ENCODE measurements at regions not wholly inside any gene's neighbourhood (a gene's known extent, or its start where the extent isn't known, plus 50 kb on each side); places are given as distances from the start of the nearest gene placed in this dataset.
"Not testable (repeated sequence)": the region's sequence is repeated elsewhere in the genome, so short reads cannot be mapped to it uniquely, and the experiment has no call there.

DNA sequence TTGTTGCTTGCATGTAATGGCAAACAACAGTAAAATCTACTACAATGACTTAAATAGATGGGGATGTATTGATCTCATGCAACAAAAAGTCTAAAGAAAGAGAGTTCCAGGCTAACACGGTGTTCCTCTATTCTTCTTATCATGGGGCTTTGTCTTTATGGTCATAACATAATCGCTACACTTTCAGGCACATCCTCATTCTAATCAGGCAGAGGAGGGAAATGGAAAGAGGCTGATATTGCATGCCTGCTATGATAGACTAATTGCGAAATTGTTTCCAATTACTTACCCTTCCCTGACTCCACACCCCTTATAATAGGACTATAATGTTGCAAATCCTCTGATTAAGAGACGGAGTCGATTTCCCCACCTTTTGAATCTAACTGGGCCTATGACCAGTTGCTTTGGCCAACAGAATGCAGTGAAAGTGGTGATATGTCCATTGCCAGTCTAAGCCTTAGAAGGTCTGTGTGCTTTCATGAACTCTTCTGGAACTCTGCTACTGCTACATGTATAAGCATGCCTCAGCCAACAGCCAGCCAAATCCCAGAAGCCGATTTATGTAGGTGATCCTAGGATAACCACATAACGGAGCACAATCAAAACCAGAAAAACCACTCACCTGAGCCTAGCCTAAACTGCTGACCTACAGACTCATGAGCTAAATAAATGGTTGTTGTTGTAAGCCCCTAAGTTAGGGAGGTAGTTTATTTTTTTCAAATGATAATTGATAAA, 180.3 kb upstream of the TACR1 start:
- DNase-seq: no peak

DNA sequence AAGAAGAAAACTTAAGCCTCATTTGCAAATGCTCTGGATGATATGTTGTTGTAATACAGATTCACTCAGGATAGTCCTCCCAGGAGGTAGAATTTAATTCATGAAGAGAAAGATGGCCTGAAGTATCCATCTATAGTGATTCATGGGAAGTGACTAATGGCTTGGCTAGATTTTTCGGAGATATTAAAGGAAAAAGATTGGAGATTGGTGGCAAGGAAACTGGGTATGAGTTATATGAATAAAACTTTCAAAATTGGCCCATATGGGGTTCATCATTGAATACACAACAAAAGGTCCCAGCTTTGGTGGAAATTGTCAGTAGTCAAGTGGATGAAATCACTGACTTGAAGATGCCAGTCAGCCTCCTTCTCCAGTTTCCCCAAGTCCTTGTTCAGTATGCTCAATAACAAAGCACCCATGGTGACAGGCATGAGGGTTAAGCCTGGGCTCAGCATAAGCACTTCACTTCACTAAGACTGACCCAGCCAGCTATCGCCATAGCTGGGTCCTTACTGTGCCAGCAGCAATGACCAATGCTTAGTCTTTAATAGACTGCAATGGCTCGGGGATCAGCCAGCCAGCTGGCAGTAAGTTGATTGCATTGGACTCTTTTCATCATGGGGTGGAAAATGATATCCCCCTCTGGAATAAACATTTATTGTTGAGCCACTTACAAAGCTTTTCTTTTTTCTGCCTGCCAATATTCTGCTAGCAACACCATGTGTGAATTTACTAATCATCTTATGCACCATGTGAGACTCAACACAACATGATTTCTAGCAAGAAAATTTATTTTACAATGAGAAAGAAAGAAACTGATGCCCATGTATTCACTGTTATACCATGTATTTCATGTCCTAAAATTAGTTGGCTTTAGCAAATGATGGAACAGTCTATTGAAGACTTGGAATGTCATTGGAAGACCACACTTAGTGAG, 176.6 kb upstream of the TACR1 start:
- DNase-seq: no peak

DNA sequence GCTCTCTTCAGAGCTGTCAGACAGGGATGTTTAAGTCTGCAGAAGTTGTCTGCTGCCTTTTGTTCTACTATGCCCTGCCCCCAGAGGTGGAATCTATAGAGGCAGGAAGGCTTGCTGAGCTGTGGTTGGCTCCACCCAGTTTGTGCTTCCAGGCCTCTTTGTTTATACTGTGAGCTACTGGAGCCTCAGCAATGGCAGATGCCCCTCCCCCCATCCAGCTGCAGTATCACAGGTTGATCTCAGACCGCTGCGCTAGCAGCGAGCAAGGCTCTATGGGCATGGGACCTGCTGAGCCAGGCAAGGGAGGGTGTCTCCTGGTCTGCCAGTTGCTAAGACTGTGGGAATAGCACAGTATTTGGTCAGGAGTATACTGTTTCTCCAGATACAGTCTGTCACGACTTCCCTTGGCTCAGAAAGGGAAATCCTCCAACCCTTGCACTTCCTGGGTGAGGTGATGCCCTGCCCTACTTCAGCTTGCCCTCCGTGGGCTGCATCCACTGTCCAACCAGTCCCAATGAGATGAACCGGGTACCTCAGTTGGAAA, 175.2 kb upstream of the TACR1 start:
- not testable (repeated sequence) for DNase-seq

DNA sequence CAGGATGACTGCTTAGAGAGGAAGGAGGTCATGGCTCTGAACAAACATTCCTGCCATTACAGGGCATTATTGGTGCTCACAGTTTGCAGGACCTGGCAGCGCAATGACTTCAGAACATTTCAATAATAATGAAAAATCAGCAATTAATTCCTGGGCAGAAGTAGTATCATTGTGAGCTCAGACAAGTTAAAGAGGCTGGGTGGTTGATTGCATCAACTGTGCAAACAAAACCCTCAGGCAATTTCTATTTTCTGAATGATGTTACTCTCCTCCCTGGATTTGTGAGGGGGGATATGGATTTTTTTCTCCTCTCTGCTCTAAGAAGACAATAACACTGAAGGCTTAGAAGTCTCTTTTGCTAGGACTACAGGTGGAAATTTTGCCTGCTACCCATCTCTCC, 168.1 kb upstream of the TACR1 start:
- DNase-seq: no peak

DNA sequence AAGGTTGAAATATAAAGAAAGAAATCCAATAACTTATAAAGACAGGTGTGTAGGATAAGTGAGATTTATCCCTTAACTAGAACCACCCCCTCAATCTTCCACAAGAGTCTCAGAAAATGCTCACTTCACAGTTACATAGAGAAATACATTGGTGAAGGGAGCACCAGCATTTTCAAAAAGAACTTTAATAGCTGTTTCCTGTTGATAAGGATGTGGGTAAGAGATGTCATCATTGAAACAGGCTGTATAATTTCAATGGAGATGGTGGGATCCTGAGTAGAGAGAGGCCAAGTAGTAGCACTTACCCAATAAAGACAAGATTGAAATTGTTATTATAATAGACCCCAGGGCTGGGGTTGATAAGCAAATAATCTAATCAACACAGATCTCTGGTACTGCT, 162.2 kb upstream of the TACR1 start:
- DNase-seq: no peak

DNA sequence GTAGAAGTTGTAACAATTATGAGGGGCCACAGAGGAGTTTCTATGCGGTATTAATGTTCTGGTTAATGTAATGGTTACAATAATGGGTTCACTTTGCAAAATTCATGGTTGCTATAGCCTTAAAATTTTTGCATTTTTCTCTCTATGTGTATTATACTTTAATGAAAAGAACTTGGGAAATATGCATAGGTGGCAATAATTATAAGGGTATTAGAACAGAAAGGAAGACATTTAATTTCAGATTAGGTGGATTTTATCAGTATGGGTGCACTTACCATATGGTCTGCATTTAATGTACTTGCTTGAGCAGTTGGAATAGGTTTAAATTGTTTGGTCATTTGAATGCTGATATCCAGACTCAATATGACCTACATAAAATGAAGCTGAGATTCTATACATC, 161.6 kb upstream of the TACR1 start:
- no peak for DNase-seq

DNA sequence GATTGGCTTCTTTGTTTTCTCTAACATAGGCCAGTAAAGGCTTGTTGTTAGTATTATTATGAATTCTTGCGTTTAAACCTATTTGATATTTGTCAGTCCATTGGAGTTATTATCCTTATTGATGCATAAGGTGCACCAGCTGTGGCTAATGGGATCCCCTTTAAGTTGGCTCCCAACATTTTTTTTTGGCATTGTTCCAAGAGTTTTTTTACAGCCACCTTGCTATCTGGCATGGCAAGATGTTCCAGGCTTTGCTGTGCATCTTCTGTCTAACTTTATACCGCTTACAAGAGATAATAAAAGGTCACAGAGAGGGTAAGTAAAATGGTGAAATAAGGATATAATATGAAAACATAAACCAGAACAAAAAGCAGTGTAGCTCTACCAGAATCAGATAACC, 157.5 kb upstream of the TACR1 start:
- DNase-seq: no peak

DNA sequence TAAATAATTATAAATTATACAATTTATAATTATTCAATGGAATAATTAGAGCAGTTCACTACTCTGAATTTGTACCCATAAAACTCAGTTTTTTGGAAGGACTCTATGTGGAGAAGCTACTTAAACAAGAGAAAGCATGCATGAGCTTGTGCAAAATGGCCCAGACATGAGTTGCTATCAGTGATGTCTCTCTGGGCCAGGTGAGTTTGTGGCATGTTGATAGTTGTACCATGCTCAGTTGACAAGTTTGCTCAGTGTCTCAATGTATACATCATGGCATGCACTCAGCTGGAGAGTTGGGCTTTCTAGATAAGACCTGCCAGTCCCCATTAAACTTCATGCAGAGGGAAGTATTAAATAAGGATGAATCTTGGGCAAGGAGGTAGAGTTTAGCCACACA, 153.8 kb upstream of the TACR1 start:
- no peak for DNase-seq

DNA sequence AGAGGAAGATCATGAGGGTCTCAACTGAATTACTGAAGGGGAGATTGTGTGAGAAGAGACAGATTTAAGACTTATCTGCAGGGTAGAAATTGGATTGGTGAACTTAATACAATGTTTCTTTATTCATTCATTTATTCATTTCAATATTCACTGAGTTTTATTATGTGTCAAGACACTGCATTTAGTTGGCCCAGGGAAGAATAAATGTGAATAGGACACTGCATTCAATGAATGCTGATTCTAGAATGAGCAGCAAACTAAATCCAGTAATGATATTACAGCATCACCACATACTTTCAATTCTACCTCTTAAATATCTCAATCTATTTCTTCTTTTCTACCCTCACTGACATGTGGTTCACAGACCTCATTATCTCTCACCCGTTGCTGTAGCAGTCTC, 149.0 kb upstream of the TACR1 start:
- no peak for DNase-seq

DNA sequence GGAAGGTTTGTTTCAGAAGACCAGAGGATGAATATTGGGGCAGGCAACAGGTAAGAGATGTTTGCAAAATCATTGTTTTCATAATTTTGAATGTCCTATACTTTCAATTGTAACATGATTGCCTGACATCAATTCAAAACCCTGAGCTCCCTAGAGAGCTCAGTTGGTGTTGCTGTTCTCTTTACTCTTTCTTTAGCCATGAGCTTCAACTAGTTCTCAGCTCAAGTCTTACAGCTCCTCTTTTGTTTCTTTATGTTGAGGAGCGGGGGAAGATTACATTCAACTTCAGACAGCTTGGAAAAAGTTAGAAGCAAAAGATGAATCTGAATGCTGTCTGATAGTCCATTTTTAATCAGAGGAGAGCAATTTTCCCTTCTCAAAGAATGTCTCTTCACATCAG, 144.8 kb upstream of the TACR1 start:
- no peak for DNase-seq

DNA sequence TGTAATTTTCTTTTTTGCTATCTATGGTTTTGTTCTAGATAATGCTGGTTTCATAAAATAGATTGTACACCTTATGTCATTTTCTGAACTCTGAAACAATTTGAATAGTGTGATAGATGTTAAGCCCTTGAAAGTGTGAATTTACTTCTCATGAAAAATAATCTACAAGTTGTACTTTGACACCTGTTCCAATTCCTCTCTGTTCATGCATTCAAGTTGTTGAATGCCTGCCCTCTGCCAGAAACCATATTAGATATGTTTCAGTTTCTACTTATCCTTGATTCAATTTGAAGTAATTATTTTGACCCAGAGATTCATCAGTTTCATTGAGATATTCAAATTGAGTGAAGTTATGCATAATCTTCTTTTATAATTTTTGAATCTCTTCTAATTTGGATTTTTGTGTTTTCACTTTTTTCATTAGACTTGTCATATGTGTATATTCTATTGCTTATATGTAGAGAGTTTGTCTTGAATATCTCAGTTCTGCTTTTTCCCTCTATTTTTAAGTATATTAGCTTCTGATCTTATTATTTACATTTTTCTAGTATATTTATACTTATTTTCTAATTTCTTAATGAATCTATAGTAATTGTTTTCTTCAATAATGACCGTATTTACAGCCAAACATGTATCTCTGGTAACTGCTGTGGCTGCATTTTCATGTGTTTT, 143.3 kb upstream of the TACR1 start:
- DNase-seq: no peak

DNA sequence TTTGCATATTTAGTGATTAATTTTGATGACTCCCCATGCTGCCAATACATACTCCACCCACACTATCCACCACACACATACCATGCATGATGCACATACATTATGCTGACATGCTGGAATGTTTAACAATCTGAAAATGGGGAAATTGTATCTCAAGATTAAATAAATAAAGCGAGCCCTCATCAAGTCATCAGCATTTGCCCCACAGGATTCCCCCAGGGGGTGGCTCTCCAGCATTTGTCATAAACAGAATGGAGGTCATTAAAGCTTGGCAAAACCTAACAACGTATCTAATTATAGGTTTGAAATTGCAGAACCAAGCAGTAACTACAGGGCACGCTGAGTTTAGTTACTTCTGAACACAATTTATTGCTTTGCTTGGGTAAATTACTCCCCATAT, 141.2 kb upstream of the TACR1 start:
- DNase-seq: no peak

DNA sequence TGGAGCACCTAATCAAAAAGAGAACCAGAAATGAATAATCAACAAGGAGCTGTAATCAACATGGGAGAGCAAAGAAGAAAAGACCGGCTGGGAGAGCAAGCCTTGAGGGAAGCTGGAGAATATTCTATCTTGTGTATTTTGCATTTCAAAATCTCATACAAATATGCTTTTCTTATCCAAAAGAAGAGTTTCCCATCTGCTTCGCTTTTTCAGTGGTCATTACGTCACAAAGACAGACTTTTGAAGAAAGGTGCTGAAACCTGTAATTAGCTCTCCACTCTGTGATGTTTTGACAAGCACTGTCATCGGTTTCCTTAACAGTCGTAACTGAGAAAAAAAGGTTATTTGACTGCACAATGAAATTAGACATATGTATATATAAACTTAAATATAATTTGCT, 139.1 kb upstream of the TACR1 start:
- no peak for DNase-seq

DNA sequence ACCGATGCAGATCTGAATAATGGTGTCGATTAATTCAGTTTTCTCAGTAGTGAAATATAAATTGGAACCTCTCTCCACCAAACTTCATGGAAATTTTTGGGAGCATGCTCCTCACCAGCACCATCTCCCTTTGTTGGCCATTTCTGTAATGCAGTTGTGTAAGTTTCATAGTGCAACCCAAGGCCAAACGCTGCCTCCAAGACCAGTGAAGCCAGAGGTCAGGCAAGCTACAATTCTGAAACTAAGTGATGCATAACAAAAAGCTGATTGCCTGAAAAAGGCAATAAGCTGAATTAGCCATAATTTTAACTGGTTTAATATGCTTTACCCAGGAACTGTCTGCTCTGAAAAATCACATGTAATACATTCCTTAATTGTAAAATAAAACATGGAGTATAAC, 138.3 kb upstream of the TACR1 start:
- no peak for DNase-seq

DNA sequence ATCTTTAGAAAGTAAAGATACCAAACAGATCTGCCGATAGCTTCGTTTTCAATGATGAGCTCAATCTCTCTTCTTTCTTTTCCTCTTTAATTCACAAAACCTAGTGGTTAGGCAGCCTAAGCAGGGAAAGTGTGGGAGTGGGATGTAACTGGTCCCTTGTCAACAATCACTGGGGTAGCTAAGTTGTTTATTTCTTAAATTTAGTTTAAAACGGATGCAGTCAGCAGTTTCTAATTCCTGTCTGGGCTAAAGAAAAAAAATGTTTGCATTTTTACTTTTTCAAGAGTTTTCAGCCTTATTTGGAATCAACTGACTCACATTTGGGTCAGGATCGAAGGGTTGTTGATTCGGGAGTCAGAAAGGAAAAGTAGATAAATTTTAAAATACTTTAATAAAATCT, 137.7 kb upstream of the TACR1 start:
- DNase-seq: no peak

DNA sequence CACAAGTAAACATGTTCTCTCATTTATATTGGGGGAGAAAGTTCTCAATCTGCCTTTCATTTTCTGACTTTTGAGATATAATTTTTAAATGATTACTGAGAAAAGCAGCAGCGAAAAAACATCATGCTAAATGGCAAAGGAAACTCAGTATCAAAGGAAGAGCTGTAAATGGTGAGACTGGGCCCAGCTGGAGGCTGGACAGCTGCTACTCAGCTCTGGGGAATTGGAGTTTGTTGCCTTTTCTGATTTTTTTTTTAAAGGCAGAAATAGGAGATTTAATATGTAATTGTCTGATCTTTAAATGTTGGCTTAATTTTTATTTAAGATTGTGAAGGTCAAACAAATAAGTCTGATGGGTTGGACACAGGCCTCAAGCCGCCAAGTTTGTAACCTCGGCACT, 137.1 kb upstream of the TACR1 start:
- no peak for DNase-seq

DNA sequence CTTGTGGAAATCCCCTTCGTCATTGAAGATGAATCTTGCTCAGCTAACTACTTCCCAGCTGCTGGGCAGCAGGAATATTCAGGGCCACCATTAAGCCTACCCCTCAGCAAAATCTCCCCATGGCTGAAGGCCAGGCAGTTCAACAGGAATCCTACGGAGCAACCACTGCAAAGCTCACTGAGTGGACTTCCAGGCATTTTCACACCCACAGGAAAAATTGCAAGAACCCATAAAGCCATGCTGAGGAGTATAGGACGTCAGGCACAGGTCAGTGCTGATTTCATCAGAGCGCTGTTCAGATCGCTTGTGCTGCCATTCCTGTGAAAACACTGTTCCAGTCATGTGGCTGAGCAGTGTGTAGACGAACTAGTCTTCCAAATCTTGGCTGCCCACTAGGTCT, 134.8 kb upstream of the TACR1 start:
- DNase-seq: no peak

DNA sequence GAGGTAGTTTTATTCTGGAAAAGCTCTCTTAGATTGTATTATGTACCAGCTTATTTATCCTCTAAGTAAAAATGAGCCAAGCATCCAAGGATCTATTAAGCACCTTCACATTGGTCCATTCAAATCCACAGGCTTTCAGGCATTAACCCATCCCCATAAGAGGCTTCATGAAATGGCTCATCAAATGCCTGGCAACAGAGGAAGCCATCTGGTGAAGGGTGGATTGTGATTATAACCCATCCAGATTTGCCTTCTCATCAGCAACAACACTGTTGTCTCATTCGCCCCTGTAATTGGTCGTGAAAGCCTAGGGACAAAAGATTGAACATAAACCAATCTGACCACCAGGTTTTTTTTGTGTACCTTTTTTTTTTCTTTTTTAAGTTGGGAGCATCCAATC, 134.3 kb upstream of the TACR1 start:
- DNase-seq: no peak

DNA sequence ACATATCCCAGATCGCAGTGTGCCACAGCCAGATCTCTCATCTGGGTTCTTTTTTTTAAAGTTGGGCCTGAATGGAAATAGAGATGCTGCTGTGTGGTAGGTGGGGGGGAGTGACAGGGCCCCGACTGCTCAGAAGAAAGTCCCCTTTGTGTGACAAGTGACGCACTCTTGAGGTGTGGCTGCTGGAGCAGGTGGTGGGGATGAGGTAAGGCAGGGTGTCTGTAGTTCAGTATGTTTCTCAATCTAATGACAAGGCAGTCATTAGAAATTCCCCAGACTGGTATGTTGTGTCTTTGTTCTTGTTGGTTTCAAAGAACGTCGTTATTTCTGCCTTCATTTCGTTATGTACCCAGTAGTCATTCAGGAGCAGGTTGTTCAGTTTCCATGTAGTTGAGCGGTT, 128.8 kb upstream of the TACR1 start:
- no peak for DNase-seq

DNA sequence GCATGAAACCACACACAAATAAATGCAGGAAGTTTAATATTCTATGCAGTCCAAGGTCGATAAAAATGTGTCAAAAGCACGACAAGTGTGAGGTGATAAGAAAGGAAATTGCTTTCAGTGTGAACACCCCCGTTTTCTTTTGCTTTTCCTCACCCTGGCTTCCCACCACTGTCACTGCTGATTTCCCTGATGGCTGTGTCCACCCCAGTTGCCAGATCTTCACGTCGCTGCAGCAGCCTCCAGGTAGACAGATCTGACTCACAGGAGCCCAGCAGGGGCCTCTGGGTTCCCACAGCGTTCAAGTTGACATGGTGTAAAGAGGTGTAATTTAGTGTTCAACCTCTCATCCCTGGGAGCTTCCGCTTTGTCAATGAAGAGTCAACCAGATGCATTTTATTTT, 128.0 kb upstream of the TACR1 start:
- DNase-seq: no peak

DNA sequence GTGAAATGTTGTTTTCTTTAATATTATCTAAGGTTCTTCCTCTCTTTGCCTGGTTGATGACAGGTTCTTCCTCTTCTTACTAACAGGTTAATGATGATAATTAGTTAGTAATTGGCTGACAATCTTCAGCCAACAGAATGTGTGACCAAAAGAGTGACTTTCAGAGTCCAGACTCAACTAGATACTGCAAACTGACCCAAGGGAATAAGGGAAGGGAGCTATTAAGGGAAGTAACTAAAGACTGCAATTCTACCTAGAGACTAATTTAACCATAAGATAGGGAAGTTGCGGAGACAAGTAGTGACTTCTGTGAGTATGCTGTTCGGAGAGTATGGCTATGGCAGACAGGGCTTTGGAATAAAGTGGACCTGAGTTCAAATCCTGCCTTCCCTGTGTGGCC, 127.3 kb upstream of the TACR1 start:
- no peak for DNase-seq

DNA sequence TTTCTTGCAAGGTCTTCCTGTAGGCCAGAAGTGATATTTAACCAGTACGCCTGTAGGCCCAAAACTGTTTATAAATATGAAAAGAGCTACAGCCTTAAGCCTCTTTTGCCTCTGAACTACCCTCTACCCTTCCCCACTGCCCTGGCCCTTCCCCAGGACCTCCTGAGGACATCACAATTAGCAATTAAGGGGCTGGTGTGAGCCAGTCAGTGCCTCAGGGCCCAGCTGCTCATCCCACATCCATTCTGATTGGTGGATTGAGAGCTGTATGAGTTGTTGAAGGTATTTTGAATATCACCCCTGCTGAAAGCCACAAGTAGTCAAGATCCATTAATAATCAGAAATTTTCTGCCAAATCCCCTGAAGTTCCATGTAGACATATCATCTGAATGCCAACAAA, 126.3 kb upstream of the TACR1 start:
- DNase-seq: no peak

DNA sequence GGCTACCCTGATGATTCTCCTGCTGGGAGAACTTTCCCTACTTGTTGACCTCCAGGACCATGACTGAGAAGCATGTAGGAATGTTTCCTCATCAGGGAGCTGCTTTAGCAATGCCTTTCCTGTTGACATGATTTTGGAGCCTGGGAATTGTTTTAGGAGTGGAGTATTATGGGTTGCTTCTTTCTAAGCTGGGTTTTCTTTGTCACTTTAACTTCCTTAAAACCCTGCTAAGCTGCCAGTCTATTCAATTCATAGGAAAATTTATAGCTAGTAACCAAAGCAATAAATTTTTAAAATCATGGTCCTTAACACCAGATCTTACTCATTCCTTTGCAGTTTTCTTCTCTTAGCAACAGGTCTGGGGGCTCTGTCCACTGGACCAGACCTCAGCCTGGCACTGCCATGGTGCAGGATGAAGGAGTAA, 125.6 kb upstream of the TACR1 start:
- no peak for DNase-seq

DNA sequence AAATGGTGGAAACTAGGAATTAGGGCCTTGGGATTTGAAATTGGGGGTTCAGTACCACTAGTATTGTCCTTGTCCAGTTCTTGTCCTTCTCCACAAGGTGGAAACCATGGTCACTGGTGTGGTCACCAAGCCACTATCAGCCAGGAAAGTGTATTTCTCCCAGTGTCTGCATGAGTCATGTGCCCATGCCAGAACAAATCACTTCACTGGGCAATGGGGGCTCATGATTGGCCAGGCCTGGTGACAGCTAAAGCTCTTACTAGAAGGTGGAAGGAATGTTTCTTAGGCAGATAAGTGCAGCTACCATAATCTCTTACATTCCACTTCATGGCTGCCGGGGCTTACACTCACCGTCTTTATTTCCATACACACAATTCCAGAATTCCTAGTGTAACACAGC, 124.8 kb upstream of the TACR1 start:
- DNase-seq: no peak

All from CD4-positive, alpha-beta T cell treated with Interleukin-1 beta for 1 hour (primary cell).